Osteocyte (in vitro differentiated cells): ENCODE measurements at regions not wholly inside any gene's neighbourhood (a gene's known extent, or its start where the extent isn't known, plus 50 kb on each side); places are given as distances from the start of the nearest gene placed in this dataset.

Experiments used
- DNase-seq: peaks from one replicate; pipeline ENCODE4 v3.0.0; 2021; ENCODE audit warnings: mixed read lengths; ENCODE audit not compliant: unreplicated experiment; ENCODE audit errors: extremely low spot score
- H3K27ac Mint-ChIP-seq: one replicate; pipeline ENCODE4 v1.8.0; 2021; ENCODE audit warnings: mild to moderate bottlenecking, mixed read lengths; ENCODE audit not compliant: unreplicated experiment
- H3K27me3 Mint-ChIP-seq: one replicate; pipeline ENCODE4 v1.8.0; 2021; ENCODE audit warnings: mixed read lengths; ENCODE audit not compliant: unreplicated experiment
- H3K36me3 Mint-ChIP-seq: one replicate; pipeline ENCODE4 v1.8.0; 2021; ENCODE audit warnings: mixed read lengths; ENCODE audit not compliant: unreplicated experiment
- H3K4me1 Mint-ChIP-seq: one replicate; pipeline ENCODE4 v1.8.0; 2021; ENCODE audit warnings: mixed read lengths; ENCODE audit not compliant: unreplicated experiment
- H3K4me3 Mint-ChIP-seq: one replicate; pipeline ENCODE4 v1.8.0; 2021; ENCODE audit warnings: mild to moderate bottlenecking, moderate library complexity, mixed read lengths; ENCODE audit not compliant: unreplicated experiment
- H3K9me3 Mint-ChIP-seq: one replicate; pipeline ENCODE4 v1.8.0; 2021; ENCODE audit warnings: mixed read lengths; ENCODE audit not compliant: unreplicated experiment
- TF ChIP-seq, protein P1 (sequence below): fragments of 200-600 bp; sonication (generic); IDR thresholded peaks from 2 replicates; pipeline ENCODE4 v1.5.0; 2021; ENCODE audit warnings: antibody characterized with exemption, mild to moderate bottlenecking, moderate library complexity

DNA sequence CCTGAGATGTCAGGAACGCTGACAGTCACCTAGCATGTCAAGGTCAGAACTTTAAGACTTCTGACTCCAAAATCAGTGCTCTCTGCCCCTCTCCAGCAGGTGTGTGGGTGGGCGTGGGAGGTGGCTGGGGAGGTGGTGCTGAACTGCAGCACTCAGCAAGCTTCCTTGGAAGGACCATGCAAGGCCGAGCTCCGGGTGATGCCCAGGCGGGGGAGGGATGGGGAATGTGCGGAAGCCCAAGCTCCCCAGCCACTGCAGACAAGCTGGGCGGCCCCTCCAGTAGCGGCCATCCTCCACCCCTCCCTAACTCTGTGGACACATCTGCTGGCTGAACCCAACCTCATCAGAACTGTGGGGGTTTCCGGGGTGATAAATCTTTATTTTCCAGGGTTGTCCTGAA is 296.6 kb downstream of the TLE3 start:
- Mint-ChIP-seq H3K27ac (no peak overlapping the region), H3K36me3 (no peaks in the 10 kb centered on the region), H3K27me3 (peaks cover 16% of the 10 kb centered on the region), H3K4me3 (no peak overlapping the region), H3K9me3 (no peaks in the 10 kb centered on the region), H3K4me1 (peaks cover 2% of the 10 kb centered on the region)
- no peak for DNase-seq
- TF ChIP-seq, protein P1, sequence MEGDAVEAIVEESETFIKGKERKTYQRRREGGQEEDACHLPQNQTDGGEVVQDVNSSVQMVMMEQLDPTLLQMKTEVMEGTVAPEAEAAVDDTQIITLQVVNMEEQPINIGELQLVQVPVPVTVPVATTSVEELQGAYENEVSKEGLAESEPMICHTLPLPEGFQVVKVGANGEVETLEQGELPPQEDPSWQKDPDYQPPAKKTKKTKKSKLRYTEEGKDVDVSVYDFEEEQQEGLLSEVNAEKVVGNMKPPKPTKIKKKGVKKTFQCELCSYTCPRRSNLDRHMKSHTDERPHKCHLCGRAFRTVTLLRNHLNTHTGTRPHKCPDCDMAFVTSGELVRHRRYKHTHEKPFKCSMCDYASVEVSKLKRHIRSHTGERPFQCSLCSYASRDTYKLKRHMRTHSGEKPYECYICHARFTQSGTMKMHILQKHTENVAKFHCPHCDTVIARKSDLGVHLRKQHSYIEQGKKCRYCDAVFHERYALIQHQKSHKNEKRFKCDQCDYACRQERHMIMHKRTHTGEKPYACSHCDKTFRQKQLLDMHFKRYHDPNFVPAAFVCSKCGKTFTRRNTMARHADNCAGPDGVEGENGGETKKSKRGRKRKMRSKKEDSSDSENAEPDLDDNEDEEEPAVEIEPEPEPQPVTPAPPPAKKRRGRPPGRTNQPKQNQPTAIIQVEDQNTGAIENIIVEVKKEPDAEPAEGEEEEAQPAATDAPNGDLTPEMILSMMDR: no peak

DNA sequence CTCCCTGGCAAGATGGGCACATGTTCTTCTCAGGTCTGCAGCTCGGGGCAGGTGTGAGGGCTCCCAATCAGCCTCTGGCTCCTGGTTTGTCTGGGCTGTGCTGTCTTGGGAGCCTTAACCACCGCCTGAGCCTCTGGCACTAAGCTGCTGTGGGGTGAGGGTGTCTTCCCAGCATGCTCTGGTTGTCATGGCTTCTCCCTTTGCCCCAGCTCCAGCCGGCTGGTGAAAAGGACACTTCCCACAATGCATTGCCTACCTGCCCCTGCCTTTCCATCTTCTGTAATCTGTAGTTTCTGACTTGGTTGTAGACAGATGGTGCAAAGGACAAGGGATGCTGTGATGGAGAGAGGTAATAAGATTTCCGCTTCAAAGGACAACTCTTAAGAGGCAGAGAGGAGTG is 295.3 kb downstream of the TLE3 start:
- H3K36me3 Mint-ChIP-seq: no peaks in the 10 kb centered on the region
- TF ChIP-seq, protein P1: no peak
- DNase-seq: no peak
- H3K4me1 Mint-ChIP-seq: peaks cover 6% of the 10 kb centered on the region
- H3K27me3 Mint-ChIP-seq: peaks cover 16% of the 10 kb centered on the region
- H3K4me3 Mint-ChIP-seq: no peak overlapping the region
- no peaks in the 10 kb centered on the region for H3K9me3 Mint-ChIP-seq
- no peak overlapping the region for H3K27ac Mint-ChIP-seq

DNA sequence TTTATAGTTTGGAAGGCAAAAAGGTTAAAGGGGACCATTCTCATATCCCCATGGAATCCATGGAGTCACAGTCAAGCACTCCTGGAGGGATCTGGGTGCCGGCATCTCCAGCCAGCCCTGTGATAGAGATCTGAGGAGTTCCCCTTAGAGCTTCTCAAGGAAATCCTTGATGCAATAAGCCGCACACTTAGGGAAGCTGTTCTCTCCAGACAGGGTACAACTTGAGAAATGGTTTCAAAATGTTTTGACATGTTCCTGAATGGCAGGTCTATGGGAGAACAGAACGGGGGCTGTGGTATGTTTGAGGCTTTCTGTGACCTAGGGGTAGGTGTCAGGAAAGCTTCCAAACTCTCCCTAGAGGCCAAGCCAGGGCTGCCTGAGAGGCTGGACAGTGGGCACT is 292.9 kb downstream of the TLE3 start:
- no peaks in the 10 kb centered on the region for H3K36me3 Mint-ChIP-seq
- H3K4me1 Mint-ChIP-seq: peaks cover 18% of the 10 kb centered on the region
- DNase-seq: no peak
- TF ChIP-seq, protein P1: no peak
- H3K9me3 Mint-ChIP-seq: no peaks in the 10 kb centered on the region
- peaks cover 16% of the 10 kb centered on the region for H3K27me3 Mint-ChIP-seq
- no peak overlapping the region for H3K4me3 Mint-ChIP-seq
- no peak overlapping the region for H3K27ac Mint-ChIP-seq

DNA sequence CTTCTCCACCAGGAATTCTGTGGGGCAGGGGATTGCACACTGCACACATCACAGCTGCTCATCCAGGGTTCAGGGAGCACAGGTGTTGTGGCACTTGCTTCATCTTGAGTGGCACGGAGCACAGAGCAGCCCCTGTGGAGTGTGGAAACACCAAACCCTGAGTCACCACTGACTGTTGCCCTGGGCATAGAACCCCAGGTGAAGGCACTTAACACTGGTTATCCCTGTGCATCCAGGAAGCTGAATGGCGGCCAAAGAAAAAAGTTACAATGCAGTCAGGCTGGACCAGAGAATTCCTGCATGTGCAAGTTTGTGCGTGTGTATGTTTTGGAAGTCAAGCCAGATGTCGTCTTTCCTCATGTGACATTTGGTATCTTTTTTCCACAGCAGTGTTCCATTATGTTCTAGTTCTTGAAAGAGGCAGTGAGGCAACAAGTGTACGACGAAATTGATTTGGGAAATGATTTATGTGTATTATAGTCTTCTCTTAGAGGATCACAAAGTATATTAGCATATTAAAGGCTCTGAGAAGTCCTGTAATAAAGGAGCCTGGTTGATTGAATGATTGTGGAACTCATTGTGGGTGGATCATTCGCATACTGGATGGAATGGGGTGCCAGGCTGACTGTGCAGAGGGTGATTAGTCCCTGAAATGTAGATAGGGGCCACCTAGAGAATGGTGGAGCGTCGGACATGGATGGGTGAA is 292.3 kb downstream of the TLE3 start:
- no peak overlapping the region for H3K27ac Mint-ChIP-seq
- H3K4me3 Mint-ChIP-seq: no peak overlapping the region
- no peak for DNase-seq
- no peaks in the 10 kb centered on the region for H3K36me3 Mint-ChIP-seq
- TF ChIP-seq, protein P1: no peak
- H3K27me3 Mint-ChIP-seq: peaks cover 16% of the 10 kb centered on the region
- no peaks in the 10 kb centered on the region for H3K9me3 Mint-ChIP-seq
- peaks cover 24% of the 10 kb centered on the region for H3K4me1 Mint-ChIP-seq

DNA sequence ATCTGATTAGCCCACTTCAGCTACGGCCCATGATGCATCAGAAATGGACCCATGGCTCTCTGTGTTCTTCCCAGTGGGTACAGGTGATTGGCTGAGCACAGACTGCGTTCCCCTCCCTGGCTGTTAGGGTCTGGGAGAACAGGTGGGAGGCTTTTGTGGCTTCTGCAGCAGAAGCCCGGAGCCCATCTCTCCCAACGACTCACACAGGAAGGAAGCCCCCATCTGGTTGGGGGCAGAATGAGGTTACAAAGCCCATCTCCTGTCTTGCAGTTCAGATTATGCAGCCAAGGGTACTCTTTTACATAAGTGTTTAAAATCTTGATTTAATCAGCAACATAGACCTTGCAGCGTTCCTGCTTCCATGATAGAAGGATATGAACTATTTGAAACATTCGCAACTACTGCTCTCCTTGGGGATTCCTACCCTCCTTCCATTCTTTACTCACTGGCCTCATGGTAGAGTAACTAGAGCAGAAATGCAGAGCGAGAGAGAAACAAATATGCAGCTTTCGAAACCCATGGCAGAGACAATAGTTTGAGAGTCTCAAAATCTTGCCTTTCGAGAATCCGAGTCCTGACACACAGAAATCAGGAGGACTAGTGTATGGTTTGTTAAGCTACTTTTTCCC is 291.3 kb downstream of the TLE3 start:
- Mint-ChIP-seq H3K9me3 (no peaks in the 10 kb centered on the region), H3K36me3 (no peaks in the 10 kb centered on the region), H3K4me1 (peaks cover 34% of the 10 kb centered on the region), H3K27me3 (peaks cover 16% of the 10 kb centered on the region), H3K4me3 (no peak overlapping the region), H3K27ac (no peak overlapping the region)
- DNase-seq: no peak
- TF ChIP-seq, protein P1: no peak
